SJCRH30 (cell line): ENCODE measurements at regions not wholly inside any gene's neighbourhood (a gene's known extent, or its start where the extent isn't known, plus 50 kb on each side); places are given as distances from the start of the nearest gene placed in this dataset.
"Not testable (repeated sequence)": the region's sequence is repeated elsewhere in the genome, so short reads cannot be mapped to it uniquely, and the experiment has no call there.

ENCODE experiments used
- DNase-seq, 2 experiments: peaks; one replicate each; pipeline ENCODE4 v3.0.0-alpha.2; 2015 to 2020
- H3K27ac ChIP-seq: fragments of 250-450 bp; sonication (Bioruptor Pico); 2 replicates; pipeline ENCODE4 v1.5.1; 2020; ENCODE audit warnings: mild to moderate bottlenecking, moderate library complexity
- H3K27me3 ChIP-seq: fragments of 250-450 bp; sonication (Bioruptor Pico); 2 replicates; pipeline ENCODE4 v1.5.1; 2020; ENCODE audit warnings: mild to moderate bottlenecking, moderate library complexity
- H3K36me3 ChIP-seq: fragments of 250-450 bp; sonication (Bioruptor Pico); 2 replicates; pipeline ENCODE4 v1.5.1; 2020; ENCODE audit warnings: mild to moderate bottlenecking, moderate library complexity
- H3K4me1 ChIP-seq: fragments of 250-450 bp; sonication (Bioruptor Pico); 2 replicates; pipeline ENCODE4 v1.5.1; 2020; ENCODE audit warnings: mild to moderate bottlenecking, moderate library complexity
- H3K4me3 ChIP-seq: fragments of 250-450 bp; sonication (Bioruptor Pico); 2 replicates; pipeline ENCODE4 v1.5.1; 2020; ENCODE audit warnings: mild to moderate bottlenecking, moderate library complexity
- H3K9me3 ChIP-seq: fragments of 250-450 bp; sonication (Bioruptor Pico); replicated peaks from 2 replicates; pipeline ENCODE4 v1.5.1; 2020; ENCODE audit warnings: mild to moderate bottlenecking, moderate library complexity

- Histone ChIP-seq H3K27me3 (no peaks in the 10 kb centered on the region), H3K27ac (no peak overlapping the region), H3K36me3 (no peaks in the 10 kb centered on the region), H3K9me3 (peaks cover 4% of the 10 kb centered on the region; the same call in 1 of the 2 replicates), H3K4me3 (no peak overlapping the region), H3K4me1 (no peaks in the 10 kb centered on the region)
- no peak for DNase-seq
These were observed 361.4 kb upstream of the POU5F2 start for GRCh38 chr5:94102849-94103248.

GRCh38 chr5:94097384-94097783 lies 356.0 kb upstream of the POU5F2 start:
- not testable (repeated sequence) for DNase-seq, H3K4me3 ChIP-seq, H3K4me1 ChIP-seq, H3K27me3 ChIP-seq, H3K9me3 ChIP-seq, H3K36me3 ChIP-seq, H3K27ac ChIP-seq

GRCh38 chr5:94094793-94095441 lies 353.5 kb upstream of the POU5F2 start:
- no peaks in the 10 kb centered on the region for H3K27me3 ChIP-seq
- no peak overlapping the region for H3K4me3 ChIP-seq
- no peaks in the 10 kb centered on the region; the same call in 1 of the 2 replicates for H3K36me3 ChIP-seq
- no peak for DNase-seq
- H3K9me3 ChIP-seq = peaks cover 7% of the 10 kb centered on the region; the same call in 1 of the 2 replicates
- no peaks in the 10 kb centered on the region for H3K4me1 ChIP-seq
- H3K27ac ChIP-seq = no peak overlapping the region

- H3K4me3 ChIP-seq = no peak overlapping the region
- H3K27me3 ChIP-seq = no peaks in the 10 kb centered on the region
- no peaks in the 10 kb centered on the region; the same call in 1 of the 2 replicates for H3K36me3 ChIP-seq
- H3K4me1 ChIP-seq = no peaks in the 10 kb centered on the region
- 0 out of 2 replicates have a peak, but pooled peaks cover 4% of the 10 kb centered on the region for H3K9me3 ChIP-seq
- no peak overlapping the region for H3K27ac ChIP-seq
- DNase-seq = no peak
These were observed 351.9 kb upstream of the POU5F2 start for GRCh38 chr5:94093300-94093699.

- not testable (repeated sequence) for H3K9me3 ChIP-seq, H3K4me1 ChIP-seq, H3K4me3 ChIP-seq, H3K27me3 ChIP-seq, H3K27ac ChIP-seq, H3K36me3 ChIP-seq
- peak in 1 of 2 experiments; percentile 6 for DNase-seq
These were observed 345.2 kb upstream of the POU5F2 start for GRCh38 chr5:94086635-94087034.

- Histone ChIP-seq H3K4me1 (no peaks in the 10 kb centered on the region), H3K36me3 (no peaks in the 10 kb centered on the region), H3K9me3 (no peaks in the 10 kb centered on the region; the same call in 1 of the 2 replicates), H3K4me3 (no peak overlapping the region), H3K27ac (no peak overlapping the region), H3K27me3 (no peaks in the 10 kb centered on the region)
- DNase-seq = no peak
These were observed 344.8 kb upstream of the POU5F2 start for GRCh38 chr5:94086194-94086593.

- no peak for DNase-seq
- no peak overlapping the region for H3K4me3 ChIP-seq
- no peaks in the 10 kb centered on the region for H3K4me1 ChIP-seq
- no peaks in the 10 kb centered on the region for H3K36me3 ChIP-seq
- no peaks in the 10 kb centered on the region; the same call in 1 of the 2 replicates for H3K9me3 ChIP-seq
- H3K27me3 ChIP-seq = no peaks in the 10 kb centered on the region
- H3K27ac ChIP-seq = no peak overlapping the region
These were observed 341.0 kb upstream of the POU5F2 start for GRCh38 chr5:94082405-94082804.

GRCh38 chr5:94081088-94081487 lies 339.7 kb upstream of the POU5F2 start:
- Histone ChIP-seq H3K4me3 (no peak overlapping the region), H3K9me3 (no peaks in the 10 kb centered on the region; the same call in 1 of the 2 replicates), H3K27me3 (no peaks in the 10 kb centered on the region), H3K27ac (no peak overlapping the region), H3K4me1 (no peaks in the 10 kb centered on the region), H3K36me3 (no peaks in the 10 kb centered on the region)
- no peak for DNase-seq

- H3K4me1 ChIP-seq = no peaks in the 10 kb centered on the region
- no peaks in the 10 kb centered on the region for H3K36me3 ChIP-seq
- H3K27ac ChIP-seq = no peak overlapping the region
- H3K9me3 ChIP-seq = no peaks in the 10 kb centered on the region; the same call in 1 of the 2 replicates
- H3K27me3 ChIP-seq = no peaks in the 10 kb centered on the region
- H3K4me3 ChIP-seq = no peak overlapping the region
- DNase-seq = no peak
These were observed 339.0 kb upstream of the POU5F2 start for GRCh38 chr5:94080390-94080789.

- no peaks in the 10 kb centered on the region for H3K27me3 ChIP-seq
- no peak overlapping the region for H3K27ac ChIP-seq
- no peaks in the 10 kb centered on the region for H3K36me3 ChIP-seq
- H3K9me3 ChIP-seq = 0 out of 2 replicates have a peak, but pooled peaks cover under 1% of the 10 kb centered on the region
- DNase-seq = no peak
- H3K4me1 ChIP-seq = no peaks in the 10 kb centered on the region
- no peak overlapping the region for H3K4me3 ChIP-seq
These were observed 330.7 kb upstream of the POU5F2 start for GRCh38 chr5:94072116-94072515.

- no peak overlapping the region for H3K4me3 ChIP-seq
- no peak overlapping the region for H3K27ac ChIP-seq
- no peaks in the 10 kb centered on the region for H3K36me3 ChIP-seq
- H3K9me3 ChIP-seq = peaks cover 10% of the 10 kb centered on the region
- H3K27me3 ChIP-seq = no peaks in the 10 kb centered on the region
- no peaks in the 10 kb centered on the region for H3K4me1 ChIP-seq
- no peak for DNase-seq
These were observed 325.2 kb upstream of the POU5F2 start for GRCh38 chr5:94066437-94067207.

- H3K4me3 ChIP-seq = no peak overlapping the region
- no peaks in the 10 kb centered on the region for H3K36me3 ChIP-seq
- no peak for DNase-seq
These were observed 322.6 kb upstream of the POU5F2 start for GRCh38 chr5:94064025-94064424.

GRCh38 chr5:94057655-94058054 lies 316.3 kb upstream of the POU5F2 start:
- no peaks in the 10 kb centered on the region for H3K9me3 ChIP-seq
- no peaks in the 10 kb centered on the region for H3K27me3 ChIP-seq
- DNase-seq = no peak
- H3K27ac ChIP-seq = no peak overlapping the region
- H3K36me3 ChIP-seq = no peaks in the 10 kb centered on the region
- H3K4me3 ChIP-seq = no peak overlapping the region
- no peaks in the 10 kb centered on the region for H3K4me1 ChIP-seq

More at GRCh38 chr5:94064025-94064424, 322.6 kb upstream of the POU5F2 start:
- no peaks in the 10 kb centered on the region for H3K4me1 ChIP-seq
- no peaks in the 10 kb centered on the region for H3K27me3 ChIP-seq
- H3K27ac ChIP-seq = no peak overlapping the region
- peaks cover 10% of the 10 kb centered on the region for H3K9me3 ChIP-seq

- Histone ChIP-seq H3K9me3 (no peaks in the 10 kb centered on the region), H3K4me1 (no peaks in the 10 kb centered on the region), H3K4me3 (no peak overlapping the region), H3K27ac (no peak overlapping the region), H3K27me3 (no peaks in the 10 kb centered on the region), H3K36me3 (no peaks in the 10 kb centered on the region)
- DNase-seq = no peak
These were observed 315.8 kb upstream of the POU5F2 start for GRCh38 chr5:94057217-94057616.

GRCh38 chr5:94049307-94049922 lies 308.0 kb upstream of the POU5F2 start:
- H3K27me3 ChIP-seq, H3K36me3 ChIP-seq, DNase-seq, H3K27ac ChIP-seq, H3K9me3 ChIP-seq, H3K4me1 ChIP-seq, H3K4me3 ChIP-seq: not testable (repeated sequence)
